ACC112 (cell line): ENCODE measurements at regions not wholly inside any gene's neighbourhood (a gene's known extent, or its start where the extent isn't known, plus 50 kb on each side); places are given as distances from the start of the nearest gene placed in this dataset.
A peak's percentile ranks its signal among the peaks of the same experiment; 100 is the strongest.

Experiments
- H2AFZ ChIP-seq: fragments of 200-600 bp; sonication (generic); one replicate; pipeline ENCODE4 v1.6.0; 2017; ENCODE audit warnings: antibody characterized with exemption, low read length; ENCODE audit not compliant: unreplicated experiment
- H3K27ac ChIP-seq: fragments of 200-600 bp; sonication (generic); 2 replicates; pipeline ENCODE4 v1.5.1; 2014; ENCODE audit warnings: low read depth, mild to moderate bottlenecking, antibody characterized with exemption, low read length, moderate library complexity
- H3K27me3 ChIP-seq: fragments of 200-600 bp; sonication (generic); 2 replicates; pipeline ENCODE4 v1.6.1; 2014; ENCODE audit warnings: mild to moderate bottlenecking, antibody characterized with exemption, low read length, moderate library complexity, mixed read lengths; ENCODE audit not compliant: insufficient read depth
- H3K36me3 ChIP-seq: fragments of 200-600 bp; sonication (generic); 2 replicates; pipeline ENCODE4 v1.6.1; 2016; ENCODE audit warnings: mild to moderate bottlenecking, antibody characterized with exemption, low read length, moderate library complexity, mixed read lengths; ENCODE audit not compliant: insufficient read depth
- H3K4me1 ChIP-seq: fragments of 200-600 bp; sonication (generic); one replicate; pipeline ENCODE4 v1.6.1; 2016; ENCODE audit warnings: low read length, mixed read lengths; ENCODE audit not compliant: insufficient read depth, unreplicated experiment, control insufficient read depth
- H3K4me3 ChIP-seq: fragments of 200-600 bp; sonication (generic); 2 replicates; pipeline ENCODE4 v1.5.1; 2014; ENCODE audit warnings: mild to moderate bottlenecking, low read depth, low read length
- H3K79me2 ChIP-seq: fragments of 200-600 bp; sonication (generic); one replicate; pipeline ENCODE4 v1.6.0; 2016; ENCODE audit warnings: low read length; ENCODE audit not compliant: control insufficient read depth, unreplicated experiment, insufficient read depth

DNA sequence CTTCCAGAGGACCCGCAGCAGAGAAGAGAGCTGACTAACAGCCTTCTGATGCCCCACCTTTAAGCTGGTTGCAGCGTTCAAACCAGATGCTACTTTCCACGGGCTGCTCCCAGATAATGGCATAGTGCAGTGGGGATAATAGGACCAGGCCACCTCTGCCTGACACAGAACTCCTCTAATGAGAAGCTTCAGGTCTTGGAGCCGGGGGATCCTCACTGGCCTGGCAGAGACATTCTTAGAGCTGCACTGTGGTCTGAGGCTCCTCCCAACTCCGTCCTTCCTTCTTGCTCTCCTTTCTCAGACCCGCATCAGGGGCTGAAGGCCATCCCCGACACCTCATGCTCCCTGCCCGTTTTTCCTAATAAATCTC, 206.6 kb upstream of the MARCKS start:
- H3K4me1 ChIP-seq: peaks cover 18% of the 10 kb centered on the region
- H3K27me3 ChIP-seq: no peaks in the 10 kb centered on the region
- no peak overlapping the region for H2AFZ ChIP-seq
- no peaks in the 10 kb centered on the region for H3K36me3 ChIP-seq
- no peak overlapping the region for H3K4me3 ChIP-seq
- no peaks in the 10 kb centered on the region for H3K79me2 ChIP-seq
- no peak overlapping the region for H3K27ac ChIP-seq

DNA sequence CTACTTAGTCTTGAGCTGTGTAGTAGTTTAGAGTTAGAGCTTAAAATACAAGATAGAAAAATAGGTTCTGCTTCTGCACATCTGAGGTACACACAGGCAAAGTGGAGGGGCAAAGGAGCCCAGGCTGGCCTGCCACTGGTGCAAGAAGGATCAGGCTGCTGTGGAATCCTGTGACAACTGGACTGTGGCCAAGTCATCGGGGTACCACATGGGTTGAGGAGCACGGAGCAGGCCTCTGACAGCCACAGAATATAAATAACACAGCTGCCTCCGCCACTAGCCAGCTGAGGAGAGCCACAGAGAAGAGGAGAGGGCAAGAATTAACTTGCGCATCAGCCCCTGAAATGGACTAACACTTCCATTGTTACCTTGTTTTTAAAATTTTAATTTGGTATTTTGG, 206.0 kb upstream of the MARCKS start:
- no peaks in the 10 kb centered on the region for H3K79me2 ChIP-seq
- H3K27me3 ChIP-seq: no peaks in the 10 kb centered on the region
- no peak overlapping the region for H2AFZ ChIP-seq
- H3K4me1 ChIP-seq: peaks cover 14% of the 10 kb centered on the region
- H3K27ac ChIP-seq: no peak overlapping the region
- no peaks in the 10 kb centered on the region for H3K36me3 ChIP-seq
- no peak overlapping the region for H3K4me3 ChIP-seq

DNA sequence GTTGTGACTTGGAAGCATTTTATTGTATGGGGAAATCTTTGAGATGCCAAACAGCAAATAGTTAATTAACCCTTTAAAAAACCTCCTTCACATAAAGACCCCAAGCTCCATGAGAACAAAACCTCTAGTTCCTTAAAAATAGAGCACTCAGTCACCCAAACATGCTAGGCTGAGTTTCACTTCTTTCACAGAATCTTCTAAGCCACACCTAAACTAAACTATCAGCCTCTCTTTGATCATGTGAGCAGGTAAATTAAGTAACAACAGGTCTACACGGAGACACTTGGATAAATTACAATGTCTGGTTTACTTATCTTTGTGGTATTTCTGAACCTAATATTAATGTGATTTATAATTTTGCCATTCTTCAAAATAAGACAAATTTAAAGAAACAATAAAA, 205.2 kb upstream of the MARCKS start:
- Histone ChIP-seq H3K4me1 (peaks cover 14% of the 10 kb centered on the region), H2AFZ (no peak overlapping the region), H3K4me3 (no peak overlapping the region), H3K27ac (no peak overlapping the region), H3K36me3 (no peaks in the 10 kb centered on the region), H3K79me2 (no peaks in the 10 kb centered on the region), H3K27me3 (no peaks in the 10 kb centered on the region)

DNA sequence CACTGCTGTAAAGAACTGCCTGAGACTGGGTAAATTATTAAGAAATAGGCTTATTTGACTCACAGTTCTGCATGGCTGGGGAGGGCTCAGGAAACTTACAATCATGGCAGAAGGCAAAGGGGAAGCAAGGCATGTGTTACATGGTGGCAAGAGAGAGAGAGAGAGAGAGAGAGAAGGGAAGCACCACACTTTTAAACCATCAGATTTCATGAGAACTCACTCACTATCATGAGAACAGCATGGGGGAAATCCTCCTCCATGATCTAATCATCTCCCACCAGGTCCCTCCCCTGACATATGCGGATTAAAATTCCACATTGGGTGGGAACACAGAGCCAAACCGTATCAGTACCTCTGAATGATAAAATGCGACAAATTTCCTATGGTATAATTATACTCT, 203.9 kb upstream of the MARCKS start:
- H3K4me1 ChIP-seq: peaks cover 14% of the 10 kb centered on the region
- H3K79me2 ChIP-seq: no peaks in the 10 kb centered on the region
- H3K36me3 ChIP-seq: no peaks in the 10 kb centered on the region

DNA sequence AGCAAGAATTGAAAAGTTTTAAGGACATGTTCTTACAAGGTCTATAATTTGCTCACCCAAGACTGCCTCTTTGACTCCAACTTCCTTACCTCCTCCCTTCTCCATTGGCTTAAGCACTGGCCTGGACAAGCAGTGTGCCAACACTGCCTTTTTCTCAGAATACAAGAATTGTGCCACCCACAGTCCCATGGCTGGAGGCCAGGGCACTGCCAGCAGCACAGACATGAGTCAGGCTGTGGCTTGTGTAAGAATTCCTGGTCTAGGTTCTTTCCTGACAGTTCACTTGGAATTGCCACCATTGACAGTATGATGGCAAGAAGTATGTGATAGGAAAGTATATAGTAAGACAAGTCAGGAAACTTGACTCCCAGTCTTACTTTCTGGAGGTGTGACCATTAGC, 202.7 kb upstream of the MARCKS start:
- Histone ChIP-seq H3K4me1 (peaks cover 14% of the 10 kb centered on the region), H2AFZ (no peak overlapping the region), H3K36me3 (no peaks in the 10 kb centered on the region), H3K4me3 (no peak overlapping the region), H3K27me3 (no peaks in the 10 kb centered on the region), H3K27ac (peak overlapping the region; percentile 20), H3K79me2 (no peaks in the 10 kb centered on the region)

More for the DNA sequence above, 203.9 kb upstream of the MARCKS start:
- no peak overlapping the region for H3K4me3 ChIP-seq
- no peak overlapping the region for H2AFZ ChIP-seq
- no peaks in the 10 kb centered on the region for H3K27me3 ChIP-seq
- H3K27ac ChIP-seq: no peak overlapping the region

DNA sequence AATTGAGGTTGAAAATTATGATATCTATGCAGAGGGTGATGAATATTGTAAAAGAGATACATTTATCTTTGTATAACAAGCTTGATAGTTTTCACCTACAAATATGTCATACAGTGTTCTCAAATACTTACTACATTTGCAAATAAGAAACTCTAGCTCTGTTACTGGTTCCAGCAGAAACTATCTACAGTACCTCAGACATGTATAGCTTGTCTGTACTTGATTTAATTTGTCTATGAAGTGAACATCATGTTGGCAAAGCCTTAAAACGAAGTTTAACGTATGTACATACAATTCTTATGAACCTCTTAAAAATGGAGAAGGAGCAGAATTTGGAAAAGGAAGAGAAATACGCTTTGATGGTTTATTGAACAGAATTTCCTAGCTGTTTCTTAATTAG, 201.4 kb upstream of the MARCKS start:
- no peak overlapping the region for H2AFZ ChIP-seq
- H3K27me3 ChIP-seq: no peaks in the 10 kb centered on the region
- no peaks in the 10 kb centered on the region for H3K36me3 ChIP-seq
- H3K79me2 ChIP-seq: no peaks in the 10 kb centered on the region
- peaks cover 14% of the 10 kb centered on the region for H3K4me1 ChIP-seq
- no peak overlapping the region for H3K4me3 ChIP-seq
- H3K27ac ChIP-seq: no peak overlapping the region

DNA sequence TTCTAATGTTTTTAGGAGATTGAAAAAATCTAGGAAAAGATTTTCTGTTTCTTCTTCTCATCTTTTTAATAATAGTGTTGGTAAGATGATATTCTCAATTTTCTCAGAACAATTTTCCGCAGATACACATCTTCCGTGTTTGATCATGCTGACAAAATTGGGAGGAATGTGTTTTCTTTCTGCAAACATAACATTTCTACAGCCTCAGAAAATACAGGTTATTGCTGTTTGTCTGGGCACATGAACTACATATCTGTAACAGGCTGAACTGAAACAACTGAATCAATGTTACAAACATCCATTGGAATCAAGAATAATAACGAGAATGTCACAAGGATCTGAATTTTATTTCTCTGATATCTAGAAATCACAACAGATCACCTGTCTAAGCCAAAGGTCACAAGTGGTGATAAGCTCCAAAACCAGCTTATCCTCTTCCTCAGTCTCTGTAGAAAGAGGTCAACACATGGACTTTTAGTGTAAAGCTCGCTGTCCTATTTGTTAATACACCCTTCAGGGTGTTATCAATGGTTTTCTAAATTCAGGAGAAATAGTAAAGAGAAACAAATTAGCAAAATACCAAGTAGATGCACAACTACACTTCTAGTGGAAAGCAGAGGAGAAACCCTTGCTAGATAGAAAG, 197.3 kb upstream of the MARCKS start:
- H3K79me2 ChIP-seq: no peaks in the 10 kb centered on the region
- H3K4me1 ChIP-seq: peaks cover under 1% of the 10 kb centered on the region
- no peak overlapping the region for H2AFZ ChIP-seq
- H3K4me3 ChIP-seq: no peak overlapping the region
- no peaks in the 10 kb centered on the region for H3K27me3 ChIP-seq
- H3K36me3 ChIP-seq: no peaks in the 10 kb centered on the region
- H3K27ac ChIP-seq: no peak overlapping the region

DNA sequence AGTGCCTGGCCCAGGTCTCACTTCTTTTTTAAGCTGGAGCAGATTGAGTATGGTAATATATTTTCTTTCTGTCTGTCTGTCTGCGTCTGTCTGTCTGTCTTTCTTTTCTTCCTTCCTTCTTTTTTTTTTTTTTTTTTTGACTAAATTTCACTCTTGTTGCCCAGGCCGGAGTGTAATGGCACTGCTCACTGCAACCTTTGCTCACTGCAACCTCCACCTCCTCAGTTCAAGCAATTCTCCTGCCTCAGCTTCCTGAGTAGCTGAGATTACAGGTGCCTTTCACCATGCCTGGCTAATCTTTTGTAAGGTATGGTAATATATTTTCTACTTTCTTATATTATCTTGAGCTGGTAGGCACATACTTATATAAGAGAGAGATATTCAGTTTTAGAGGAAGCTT, 196.3 kb upstream of the MARCKS start:
- H3K27me3 ChIP-seq: no peaks in the 10 kb centered on the region
- H3K36me3 ChIP-seq: no peaks in the 10 kb centered on the region
- no peak overlapping the region for H3K27ac ChIP-seq
- H3K4me3 ChIP-seq: no peak overlapping the region
- no peaks in the 10 kb centered on the region for H3K4me1 ChIP-seq
- H2AFZ ChIP-seq: no peak overlapping the region
- H3K79me2 ChIP-seq: no peaks in the 10 kb centered on the region

DNA sequence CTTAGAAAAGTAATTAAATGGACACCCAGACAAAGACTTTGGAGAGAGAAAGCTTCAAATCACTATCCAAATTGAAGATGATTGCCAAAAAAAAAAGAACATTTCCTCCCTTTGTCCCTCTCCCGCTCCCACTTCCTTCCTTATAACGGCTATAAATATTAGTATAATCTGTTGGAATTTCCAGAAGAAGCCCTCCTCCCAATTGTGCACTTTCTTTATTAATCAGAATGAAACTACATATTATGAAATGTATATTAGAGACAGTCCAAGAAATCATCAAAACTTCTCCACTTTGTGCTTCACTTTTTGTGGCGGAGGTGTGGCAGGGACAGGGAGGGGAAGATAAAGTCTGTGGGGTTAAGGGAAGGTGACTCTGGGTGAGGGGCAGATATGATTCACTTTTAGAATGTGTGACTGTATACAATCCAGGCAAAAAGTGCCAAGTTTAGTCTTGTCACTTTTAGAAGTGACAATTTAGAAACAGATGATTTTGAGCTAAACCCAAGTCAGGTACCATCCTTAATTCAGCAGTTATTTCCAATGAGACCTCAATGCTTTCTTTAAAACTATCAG, 195.0 kb upstream of the MARCKS start:
- Histone ChIP-seq H3K79me2 (no peaks in the 10 kb centered on the region), H3K27ac (no peak overlapping the region), H3K27me3 (no peaks in the 10 kb centered on the region), H3K4me3 (no peak overlapping the region), H2AFZ (no peak overlapping the region), H3K36me3 (no peaks in the 10 kb centered on the region), H3K4me1 (no peaks in the 10 kb centered on the region)

DNA sequence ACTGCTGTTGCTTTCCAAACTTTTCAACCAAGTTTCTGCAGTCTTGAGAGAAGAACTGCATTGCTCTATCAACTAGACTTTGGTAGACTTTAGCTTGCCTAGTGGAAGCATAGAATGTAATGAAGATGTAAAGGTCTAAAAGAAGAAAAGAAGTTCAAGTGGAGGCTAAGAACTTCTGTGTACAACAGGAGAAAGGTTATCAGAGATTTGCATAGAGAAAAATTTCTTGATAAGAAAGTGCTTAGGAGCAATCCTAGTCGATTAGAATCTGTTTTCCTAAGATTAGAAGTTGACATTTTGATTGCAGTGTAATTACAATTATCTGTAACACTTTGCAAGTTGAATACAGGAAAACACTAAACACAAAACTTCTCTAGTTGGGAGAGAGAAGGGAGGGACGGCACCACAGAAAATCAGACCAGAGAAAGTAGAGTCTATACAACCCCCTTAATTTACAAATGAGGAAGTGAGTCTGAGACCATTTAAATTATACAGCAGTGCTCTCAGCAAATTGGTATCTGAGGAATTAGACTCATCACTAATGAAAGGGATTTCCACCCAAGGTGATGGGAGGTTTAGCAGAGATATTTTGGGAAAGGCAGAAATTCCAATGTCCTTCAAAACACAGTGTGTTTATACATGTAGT, 194.3 kb upstream of the MARCKS start:
- Histone ChIP-seq H3K4me1 (no peaks in the 10 kb centered on the region), H3K36me3 (no peaks in the 10 kb centered on the region), H3K27me3 (no peaks in the 10 kb centered on the region), H3K4me3 (no peak overlapping the region), H3K79me2 (no peaks in the 10 kb centered on the region), H2AFZ (no peak overlapping the region), H3K27ac (no peak overlapping the region)

DNA sequence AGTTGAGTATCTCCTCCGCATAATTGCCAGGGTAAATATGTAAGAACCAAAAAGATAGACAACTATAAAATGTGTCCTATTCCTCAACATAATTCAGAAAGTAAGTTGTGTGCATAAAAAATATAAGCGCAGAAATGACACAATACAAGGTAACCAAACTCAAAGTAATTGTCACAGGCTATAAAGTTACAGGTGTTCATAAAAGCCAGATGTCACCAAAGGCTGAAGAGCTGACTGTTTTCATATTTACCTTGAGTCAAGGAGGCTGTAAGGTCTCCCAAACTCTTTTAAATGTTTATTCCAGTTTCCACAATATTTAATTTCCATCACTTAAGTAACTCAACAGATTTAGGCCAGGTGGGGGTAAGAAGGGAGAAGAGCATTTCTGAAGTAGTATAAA, 192.2 kb upstream of the MARCKS start:
- Histone ChIP-seq H3K4me3 (no peak overlapping the region), H2AFZ (no peak overlapping the region), H3K79me2 (no peaks in the 10 kb centered on the region), H3K27me3 (no peaks in the 10 kb centered on the region), H3K27ac (no peak overlapping the region), H3K36me3 (no peaks in the 10 kb centered on the region), H3K4me1 (peaks cover 5% of the 10 kb centered on the region)
